H1 (cell line): ENCODE measurements at regions not wholly inside any gene's neighbourhood (a gene's known extent, or its start where the extent isn't known, plus 50 kb on each side); places are given as distances from the start of the nearest gene placed in this dataset.

ENCODE experiments used
- BACH1 ChIP-seq: IDR thresholded peaks from 2 replicates; pipeline ENCODE4 v1.6.1; 2012; ENCODE audit warnings: low read length, improper control_type of control experiment
- MAFK ChIP-seq: IDR thresholded peaks from 2 replicates; pipeline ENCODE4 v1.6.1; 2012; ENCODE audit warnings: low read depth, mild to moderate bottlenecking, improper control_type of control experiment, low read length
- RFX5 ChIP-seq: IDR thresholded peaks from 2 replicates; pipeline ENCODE4 v1.6.1; 2011; ENCODE audit warnings: low read depth, low read length, improper control_type of control experiment, borderline replicate concordance

DNA sequence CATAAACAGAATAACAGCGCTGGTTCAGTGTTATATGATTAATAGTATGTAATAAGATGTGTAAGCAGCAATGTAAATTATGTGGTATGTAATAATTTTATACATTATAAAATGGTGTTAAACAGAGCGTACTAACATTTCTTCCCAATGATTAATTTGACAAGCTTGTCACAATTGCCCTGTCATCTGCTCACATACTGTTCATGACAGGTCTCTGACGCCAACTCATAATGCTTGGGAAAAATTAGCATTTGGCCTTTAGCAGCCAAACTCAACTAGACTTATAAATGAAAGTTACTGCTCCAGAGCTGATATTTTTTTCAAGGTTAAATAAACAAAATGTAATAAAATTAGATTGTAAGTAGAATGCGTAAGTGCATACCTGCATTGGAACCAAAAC lies 246.8 kb downstream of the TRAM1L1 start (continued):
- TF ChIP-seq MAFK (no peak), RFX5 (no peak), BACH1 (no peak)
